ENCODE measurements at regions not wholly inside any gene's neighbourhood (a gene's known extent, or its start where the extent isn't known, plus 50 kb on each side); places are given as distances from the start of the nearest gene placed in this dataset.

DNA sequence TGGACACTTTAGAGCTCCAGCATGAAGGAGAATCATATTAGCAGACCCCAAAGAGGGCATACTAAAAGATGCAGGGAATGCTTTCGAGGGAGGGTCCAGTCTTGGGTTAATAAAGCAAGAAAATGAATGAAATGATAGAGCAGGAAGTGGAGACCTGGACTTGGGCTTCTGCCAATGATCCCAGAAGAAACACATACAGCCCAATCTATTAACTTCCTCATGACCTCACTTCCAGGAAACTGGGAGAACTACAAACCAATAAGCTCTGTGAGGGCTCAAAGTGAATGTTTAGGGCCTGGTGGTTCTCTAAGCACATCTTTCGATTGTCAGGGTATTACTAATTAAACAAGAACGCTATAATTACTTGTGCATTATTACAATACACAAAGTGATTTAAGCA is 53.6 kb upstream of the SSX2IP start:
- Mint-ChIP-seq H3K4me3 (no peak overlapping the region), H3K4me1 (ENCODE audit: low read depth) (no peaks in the 10 kb centered on the region), H3K27me3 (no peaks in the 10 kb centered on the region), H3K36me3 (ENCODE audit: low read depth) (no peaks in the 10 kb centered on the region), H3K9me3 (no peaks in the 10 kb centered on the region), H3K27ac (no peak overlapping the region)
- intact Hi-C loops (cut with micrococcal nuclease), result no loop called here

DNA sequence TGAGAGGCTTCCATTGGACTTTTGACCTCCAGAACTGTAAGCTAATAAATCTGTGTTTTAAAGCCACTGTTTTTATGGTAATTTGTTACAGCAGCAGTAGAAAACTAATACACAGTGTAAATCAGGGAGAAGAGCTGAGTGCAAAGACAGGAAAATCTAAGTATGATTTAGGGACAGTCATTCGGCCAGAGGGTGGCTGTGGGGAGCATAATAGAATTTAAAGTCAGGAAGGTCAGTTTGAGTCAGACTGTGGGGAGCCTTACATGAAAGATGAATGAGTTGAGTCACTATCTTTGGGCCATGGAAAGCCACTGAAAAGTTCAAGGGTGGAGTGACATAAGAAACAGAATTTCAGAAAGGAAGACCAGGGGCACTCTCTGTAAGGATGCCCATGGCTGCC is 52.4 kb upstream of the SSX2IP start:
- Mint-ChIP-seq H3K27ac (no peak overlapping the region), H3K9me3 (no peaks in the 10 kb centered on the region), H3K4me1 (ENCODE audit: low read depth) (no peaks in the 10 kb centered on the region), H3K36me3 (ENCODE audit: low read depth) (no peaks in the 10 kb centered on the region), H3K27me3 (no peaks in the 10 kb centered on the region), H3K4me3 (no peak overlapping the region)
- intact Hi-C loops (cut with micrococcal nuclease), result no loop called here

DNA sequence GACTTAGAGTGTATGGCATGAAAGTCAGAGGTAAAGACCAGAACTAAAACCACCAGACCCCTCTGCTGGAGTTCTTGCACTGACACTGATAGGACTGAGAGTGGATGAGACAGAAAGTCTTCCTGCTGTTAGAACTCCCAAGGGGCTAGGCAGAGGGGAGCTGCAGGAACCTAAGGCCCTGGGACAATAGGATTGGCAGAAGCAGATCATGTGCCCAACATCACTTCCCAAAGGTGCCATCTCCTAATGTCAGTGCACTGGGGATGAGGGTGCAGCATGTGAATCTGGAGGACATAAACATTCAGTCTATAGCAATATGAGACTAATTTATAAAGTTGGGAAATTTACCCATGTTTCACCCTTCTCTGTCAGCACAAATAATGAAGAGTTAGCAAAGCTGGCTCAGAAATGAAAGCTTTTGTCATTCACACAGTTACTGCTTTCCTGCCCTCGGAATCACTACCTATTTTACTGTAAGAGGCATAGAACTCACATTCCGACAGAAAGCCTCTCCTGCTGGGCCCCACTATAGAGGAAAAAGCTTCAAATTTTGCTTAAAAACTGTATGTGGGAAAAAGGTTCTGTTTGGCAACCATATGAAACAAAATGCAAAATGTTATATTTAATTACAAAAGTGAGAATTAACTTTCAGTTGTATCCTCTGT is 49.9 kb upstream of the SSX2IP start:
- no peaks in the 10 kb centered on the region for H3K9me3 Mint-ChIP-seq
- H3K27me3 Mint-ChIP-seq, result no peaks in the 10 kb centered on the region
- no peaks in the 10 kb centered on the region for H3K36me3 Mint-ChIP-seq (ENCODE audit: low read depth)

More for the DNA sequence above, 49.9 kb upstream of the SSX2IP start:
- H3K4me3 Mint-ChIP-seq, result no peak overlapping the region
- no peaks in the 10 kb centered on the region for H3K4me1 Mint-ChIP-seq (ENCODE audit: low read depth)
- H3K27ac Mint-ChIP-seq, result no peak overlapping the region
- intact Hi-C loops (cut with micrococcal nuclease), result no loop called here
